HUES6 (cell line): ENCODE measurements at regions not wholly inside any gene's neighbourhood (a gene's known extent, or its start where the extent isn't known, plus 50 kb on each side); places are given as distances from the start of the nearest gene placed in this dataset.
"Not testable (repeated sequence)": the region's sequence is repeated elsewhere in the genome, so short reads cannot be mapped to it uniquely, and the experiment has no call there.

Experiments
- H3K27ac ChIP-seq: 2 replicates; pipeline ENCODE4 v1.7.0; 2013; ENCODE audit warnings: low read depth, mild to moderate bottlenecking, low read length, inconsistent platforms
- H3K27me3 ChIP-seq: 2 replicates; pipeline ENCODE4 v1.6.1; 2013; ENCODE audit warnings: low read length; ENCODE audit not compliant: control insufficient read depth, insufficient read depth
- H3K36me3 ChIP-seq: 2 replicates; pipeline ENCODE4 v1.6.1; 2013; ENCODE audit warnings: low read length; ENCODE audit not compliant: control insufficient read depth, insufficient read depth
- H3K4me1 ChIP-seq: 2 replicates; pipeline ENCODE4 v1.6.1; 2013; ENCODE audit warnings: low read length; ENCODE audit not compliant: control insufficient read depth, insufficient read depth
- H3K4me3 ChIP-seq: 2 replicates; pipeline ENCODE4 v1.5.1; 2013; ENCODE audit warnings: low read depth, low read length
- H3K9ac ChIP-seq: one replicate; pipeline ENCODE4 v1.6.1; 2013; ENCODE audit warnings: mild to moderate bottlenecking, low read length
- H3K9me3 ChIP-seq: 2 replicates; pipeline ENCODE4 v1.6.1; 2013; ENCODE audit warnings: low read depth, low read length; ENCODE audit not compliant: control insufficient read depth, insufficient read depth

DNA sequence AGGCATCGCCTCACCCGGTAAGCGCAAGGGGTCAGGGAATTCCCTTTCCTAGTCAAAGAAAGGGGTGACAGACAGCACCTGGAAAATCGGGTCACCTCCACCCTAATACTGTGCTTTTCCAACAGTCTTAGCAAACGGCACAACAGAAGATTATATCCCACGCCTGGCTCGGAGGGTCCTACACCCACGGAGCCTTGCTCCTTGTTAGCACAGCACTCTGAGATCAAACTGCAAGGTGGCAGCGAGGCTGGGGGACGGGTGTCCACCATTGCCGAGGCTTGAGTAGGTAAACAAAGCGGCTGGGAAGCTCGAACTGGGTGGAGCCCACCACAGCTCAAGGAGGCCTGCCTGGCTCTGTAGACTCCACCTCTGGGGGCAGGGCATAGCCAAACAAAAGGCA lies 315.6 kb downstream of the LTN1 start:
- not testable (repeated sequence) for H3K9me3 ChIP-seq, H3K27me3 ChIP-seq, H3K4me3 ChIP-seq, H3K9ac ChIP-seq, H3K27ac ChIP-seq, H3K36me3 ChIP-seq, H3K4me1 ChIP-seq

DNA sequence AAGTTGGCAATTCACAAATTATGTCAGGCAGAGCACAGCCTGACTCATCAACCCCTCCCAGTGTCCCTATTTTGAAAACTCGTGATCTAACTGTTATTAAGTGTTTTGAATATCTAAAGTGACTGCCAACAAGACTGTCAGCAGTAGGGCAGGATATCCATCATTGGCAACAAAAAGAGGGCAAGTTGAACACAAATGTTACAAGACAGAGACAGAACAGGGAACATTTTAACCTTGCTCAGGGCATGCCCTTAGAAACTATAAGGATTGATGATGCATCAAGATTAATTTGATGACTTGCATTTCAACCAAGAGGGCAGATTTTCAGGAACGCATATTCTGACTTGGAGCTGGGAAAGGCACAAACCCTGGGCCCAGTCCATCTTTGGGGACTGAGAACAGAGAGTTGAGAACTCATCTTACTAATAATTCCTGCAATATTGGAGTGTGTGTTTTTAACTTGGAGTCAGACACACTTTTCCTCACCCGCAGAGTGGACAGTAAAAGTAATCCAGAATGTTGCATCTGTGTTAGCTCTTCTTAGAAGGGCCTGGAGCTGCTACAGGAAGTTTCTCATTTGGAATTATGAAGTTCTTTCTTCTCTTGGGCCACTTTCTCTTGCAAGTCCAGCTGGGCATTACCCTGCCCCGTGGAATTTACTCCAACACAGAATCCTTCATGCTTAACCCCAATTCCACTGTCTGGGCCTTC lies 317.2 kb downstream of the LTN1 start:
- no peak overlapping the region for H3K27ac ChIP-seq
- no peak overlapping the region for H3K4me3 ChIP-seq
- no peaks in the 10 kb centered on the region for H3K27me3 ChIP-seq
- peaks cover 8% of the 10 kb centered on the region for H3K9me3 ChIP-seq
- no peaks in the 10 kb centered on the region for H3K4me1 ChIP-seq
- H3K9ac ChIP-seq = no peak overlapping the region
- H3K36me3 ChIP-seq = no peaks in the 10 kb centered on the region

DNA sequence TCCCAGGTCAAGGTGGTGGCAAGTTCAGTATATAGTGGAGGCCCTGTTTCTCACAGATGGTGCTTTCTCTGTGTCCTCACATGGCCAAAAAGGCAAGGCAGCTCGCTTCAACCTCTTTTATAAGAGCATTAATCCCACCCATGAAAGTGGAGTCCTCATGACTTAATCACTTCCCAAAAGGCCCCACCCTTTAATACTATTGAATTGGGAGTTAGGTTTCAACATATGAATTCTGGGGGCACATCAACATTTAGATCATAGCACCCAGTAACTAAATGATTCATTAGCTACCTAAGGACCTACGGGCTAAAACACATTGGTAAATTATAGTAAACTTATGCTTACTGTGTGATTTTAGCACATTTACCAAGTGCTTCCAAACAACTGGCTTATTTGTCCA lies 317.9 kb downstream of the LTN1 start:
- no peak overlapping the region for H3K27ac ChIP-seq
- H3K9me3 ChIP-seq = peaks cover 8% of the 10 kb centered on the region
- no peaks in the 10 kb centered on the region for H3K27me3 ChIP-seq
- H3K4me3 ChIP-seq = no peak overlapping the region
- H3K4me1 ChIP-seq = no peaks in the 10 kb centered on the region
- no peaks in the 10 kb centered on the region for H3K36me3 ChIP-seq
- no peak overlapping the region for H3K9ac ChIP-seq

DNA sequence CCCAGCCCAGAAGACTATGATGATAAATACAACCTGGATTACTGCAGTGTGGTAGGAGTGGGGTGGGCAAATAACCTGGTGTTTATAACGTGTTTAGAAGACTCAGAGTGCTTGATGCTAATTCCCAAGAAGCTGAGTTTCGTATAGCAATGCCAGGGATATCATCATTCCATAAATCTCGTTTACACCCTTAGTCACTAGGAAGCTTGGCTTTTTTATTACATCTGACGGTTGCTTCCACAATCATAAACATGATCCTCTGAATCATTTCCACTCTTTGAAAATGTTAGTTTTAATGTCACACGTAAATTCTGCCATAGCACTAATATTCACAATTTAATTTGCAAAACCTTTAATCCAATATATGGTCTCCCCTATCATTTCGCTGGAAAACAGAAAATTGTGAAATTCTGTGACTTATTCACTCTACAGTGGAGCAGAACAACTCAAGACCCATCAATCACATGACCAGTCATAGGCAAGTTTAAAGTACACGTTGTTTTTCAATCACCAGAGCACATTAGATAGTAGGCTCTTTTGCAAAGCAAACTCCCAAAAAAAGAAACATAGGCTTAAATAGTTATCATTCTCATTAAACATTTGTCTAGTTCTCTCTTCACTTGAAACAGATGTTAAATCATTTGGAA lies 321.0 kb downstream of the LTN1 start:
- no peaks in the 10 kb centered on the region for H3K27me3 ChIP-seq
- no peak overlapping the region for H3K4me3 ChIP-seq
- H3K9me3 ChIP-seq = peaks cover 2% of the 10 kb centered on the region; the same call in 1 of the 2 replicates
- no peak overlapping the region for H3K9ac ChIP-seq
- no peaks in the 10 kb centered on the region for H3K36me3 ChIP-seq
- no peak overlapping the region for H3K27ac ChIP-seq
- no peaks in the 10 kb centered on the region for H3K4me1 ChIP-seq

DNA sequence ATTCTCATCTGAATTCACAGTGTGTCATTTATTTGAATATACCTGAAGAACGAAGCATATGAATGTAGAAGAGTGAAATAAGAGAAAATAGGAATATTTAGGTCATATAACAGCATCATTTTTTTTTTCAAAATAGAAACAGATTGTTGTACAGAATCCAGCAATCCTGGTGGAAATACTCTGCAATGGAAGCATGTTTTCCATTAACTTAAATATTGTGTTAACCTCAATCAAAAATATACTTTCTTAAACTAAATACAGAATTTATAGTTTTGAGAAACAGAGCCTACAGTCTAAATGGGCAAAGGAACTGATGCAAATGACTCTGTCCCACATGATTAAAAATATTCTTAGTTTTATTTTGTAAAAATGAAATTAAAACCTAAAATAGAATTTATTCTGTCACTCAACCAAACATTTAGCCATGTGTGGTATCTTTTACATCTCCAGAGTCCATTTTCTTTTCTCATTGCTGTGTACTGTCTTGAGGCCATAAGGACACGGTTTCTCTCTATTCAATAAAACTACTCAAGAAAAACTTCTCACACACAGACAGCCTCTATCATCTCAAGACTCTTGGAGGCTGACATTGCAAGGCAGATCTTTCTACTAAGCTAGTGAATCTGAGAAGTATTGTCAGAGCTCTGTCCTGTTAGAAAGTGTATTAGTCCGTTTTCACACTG lies 322.6 kb downstream of the LTN1 start:
- no peak overlapping the region for H3K4me3 ChIP-seq

DNA sequence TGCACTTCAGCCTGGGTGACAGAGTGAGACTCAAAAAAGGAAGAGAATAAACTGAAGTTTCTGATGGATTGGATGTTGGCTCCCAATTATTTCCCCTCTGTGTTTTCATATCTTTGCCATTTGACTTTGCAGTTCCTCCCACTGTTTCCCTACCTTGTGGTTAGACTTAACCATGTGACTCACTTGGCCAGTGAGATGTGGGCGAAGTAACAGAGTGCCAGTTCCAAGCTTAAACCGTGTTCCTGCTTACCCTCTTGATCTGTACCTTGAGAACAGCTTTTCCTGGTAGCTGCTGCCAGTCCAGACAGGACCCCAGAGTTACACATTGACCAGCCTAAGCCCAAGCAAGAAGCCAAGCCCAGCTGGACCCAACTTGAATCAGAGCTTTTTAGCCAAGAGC lies 323.4 kb downstream of the LTN1 start:
- no peak overlapping the region for H3K9ac ChIP-seq

More for the DNA sequence above, 322.6 kb downstream of the LTN1 start:
- Histone ChIP-seq H3K9me3 (no peaks in the 10 kb centered on the region), H3K36me3 (no peaks in the 10 kb centered on the region), H3K4me1 (no peaks in the 10 kb centered on the region), H3K27ac (no peak overlapping the region), H3K9ac (no peak overlapping the region), H3K27me3 (no peaks in the 10 kb centered on the region)

GRCh38 chr21:28663754-28664153 lies 328.9 kb downstream of the LTN1 start:
- Histone ChIP-seq H3K4me1 (no peaks in the 10 kb centered on the region), H3K9ac (no peak overlapping the region), H3K27ac (no peak overlapping the region), H3K9me3 (no peaks in the 10 kb centered on the region), H3K4me3 (no peak overlapping the region), H3K36me3 (no peaks in the 10 kb centered on the region), H3K27me3 (no peaks in the 10 kb centered on the region)

More for the DNA sequence above, 323.4 kb downstream of the LTN1 start:
- H3K9me3 ChIP-seq = no peaks in the 10 kb centered on the region
- H3K27me3 ChIP-seq = no peaks in the 10 kb centered on the region
- no peaks in the 10 kb centered on the region for H3K36me3 ChIP-seq
- H3K27ac ChIP-seq = no peak overlapping the region
- H3K4me3 ChIP-seq = no peak overlapping the region
- H3K4me1 ChIP-seq = no peaks in the 10 kb centered on the region

GRCh38 chr21:28663111-28663693 lies 329.5 kb downstream of the LTN1 start:
- H3K27ac ChIP-seq = no peak overlapping the region
- no peaks in the 10 kb centered on the region for H3K36me3 ChIP-seq
- no peaks in the 10 kb centered on the region for H3K27me3 ChIP-seq
- no peaks in the 10 kb centered on the region for H3K4me1 ChIP-seq
- no peak overlapping the region for H3K9ac ChIP-seq
- no peak overlapping the region for H3K4me3 ChIP-seq
- H3K9me3 ChIP-seq = no peaks in the 10 kb centered on the region

- no peaks in the 10 kb centered on the region for H3K36me3 ChIP-seq
- no peaks in the 10 kb centered on the region for H3K9me3 ChIP-seq
- H3K27me3 ChIP-seq = no peaks in the 10 kb centered on the region
- no peak overlapping the region for H3K27ac ChIP-seq
- H3K4me3 ChIP-seq = no peak overlapping the region
- no peak overlapping the region for H3K9ac ChIP-seq
- H3K4me1 ChIP-seq = no peaks in the 10 kb centered on the region
Measured at GRCh38 chr21:28657566-28657965, 335.1 kb downstream of the LTN1 start.

- Histone ChIP-seq H3K27ac (no peak overlapping the region), H3K9me3 (no peaks in the 10 kb centered on the region), H3K4me3 (no peak overlapping the region), H3K4me1 (no peaks in the 10 kb centered on the region), H3K36me3 (no peaks in the 10 kb centered on the region), H3K27me3 (no peaks in the 10 kb centered on the region), H3K9ac (no peak overlapping the region)
Measured at GRCh38 chr21:28655471-28655870, 337.2 kb downstream of the LTN1 start.

GRCh38 chr21:28654406-28654805 lies 338.3 kb downstream of the LTN1 start:
- Histone ChIP-seq H3K9me3 (no peaks in the 10 kb centered on the region), H3K27ac (no peak overlapping the region), H3K9ac (no peak overlapping the region), H3K4me3 (no peak overlapping the region), H3K4me1 (no peaks in the 10 kb centered on the region), H3K36me3 (no peaks in the 10 kb centered on the region), H3K27me3 (no peaks in the 10 kb centered on the region)
